ENCODE measurements at regions not wholly inside any gene's neighbourhood (a gene's known extent, or its start where the extent isn't known, plus 50 kb on each side); places are given as distances from the start of the nearest gene placed in this dataset.
"Not testable (repeated sequence)": the region's sequence is repeated elsewhere in the genome, so short reads cannot be mapped to it uniquely, and the experiment has no call there.

DNA sequence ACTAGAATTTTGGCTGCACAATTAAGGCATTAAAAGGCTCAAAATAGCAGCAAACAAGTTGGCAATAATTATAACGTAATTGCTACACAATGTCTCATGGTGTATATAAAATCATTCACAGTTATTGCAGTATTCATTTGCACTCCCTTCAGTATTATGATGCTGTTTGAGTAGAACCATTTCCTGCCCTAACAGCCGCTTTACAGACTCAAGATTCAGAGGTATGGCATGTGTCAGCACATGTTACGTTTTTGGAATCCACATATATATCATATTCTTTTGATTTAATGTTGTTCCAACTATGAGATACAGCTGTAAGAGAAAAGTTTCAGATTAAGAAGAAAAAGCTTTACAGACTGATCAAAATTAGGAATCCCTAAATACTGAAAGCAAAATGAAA is 56.3 kb upstream of the NCKAP5 start:
- no peak for DNase-seq

DNA sequence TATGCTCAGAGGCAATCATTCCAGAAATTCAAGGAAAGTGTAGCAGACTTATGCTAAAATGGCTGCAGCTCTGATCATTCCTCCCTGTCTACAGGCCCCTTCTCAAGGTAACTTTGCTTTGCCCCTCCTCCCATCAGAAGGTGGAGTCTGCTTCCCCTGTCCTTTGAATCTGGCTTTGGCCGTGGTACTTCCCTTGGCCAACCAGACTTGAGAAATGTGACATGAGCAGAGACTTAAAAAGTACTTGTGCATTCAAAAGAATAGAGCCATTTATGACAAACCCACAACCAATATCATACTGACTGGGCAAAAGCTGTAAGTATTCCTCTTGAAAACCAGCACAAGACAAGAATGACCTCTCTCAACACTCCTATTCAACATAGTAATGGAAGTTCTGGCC is 59.5 kb upstream of the NCKAP5 start:
- DNase-seq, result no peak

DNA sequence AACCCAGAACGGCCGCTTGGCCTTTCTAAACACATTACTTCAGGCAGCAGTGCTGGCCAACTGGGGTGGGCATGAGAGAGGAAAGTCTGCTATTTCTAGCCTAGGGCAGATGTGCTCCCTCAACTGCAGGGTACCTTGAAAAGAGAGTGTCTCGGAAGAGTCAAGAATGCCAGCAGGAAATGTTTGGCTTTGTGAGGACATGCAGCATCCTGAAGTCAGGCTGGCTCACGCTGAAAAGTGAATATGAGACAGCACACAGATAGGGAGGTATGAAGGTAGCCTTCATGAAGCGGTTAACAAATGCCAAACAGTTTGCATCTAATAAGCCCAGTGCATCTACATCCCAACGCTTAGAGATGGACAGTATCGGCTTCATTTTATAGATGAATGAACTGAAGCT is 65.0 kb upstream of the NCKAP5 start:
- DNase-seq, result no peak

DNA sequence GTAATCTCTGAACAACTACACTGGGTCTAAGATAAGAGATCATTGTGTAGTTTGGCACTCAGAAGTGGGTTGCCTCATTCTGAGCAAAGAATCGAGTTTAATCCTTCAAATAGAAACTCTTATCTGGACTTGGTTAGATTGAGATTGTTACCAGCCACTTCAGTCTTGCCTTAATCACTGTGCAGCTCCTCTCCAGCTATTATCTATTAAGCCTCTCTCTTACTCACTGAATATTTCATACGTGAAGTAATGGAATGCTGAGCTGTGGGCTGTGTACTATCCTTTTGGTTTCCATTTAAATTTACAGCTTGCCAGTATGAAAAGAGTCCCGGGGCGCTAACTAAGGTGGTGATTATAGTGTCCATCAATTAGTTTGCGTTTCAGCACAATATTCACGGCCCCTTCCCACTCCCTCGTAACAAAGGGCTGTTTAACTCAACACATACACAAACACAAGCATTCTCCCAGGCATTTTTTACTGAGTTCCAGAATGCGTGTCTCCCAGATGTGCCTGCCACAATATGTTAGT is 65.7 kb upstream of the NCKAP5 start:
- peak in 1 of 3 experiments; percentile 0 for DNase-seq

DNA sequence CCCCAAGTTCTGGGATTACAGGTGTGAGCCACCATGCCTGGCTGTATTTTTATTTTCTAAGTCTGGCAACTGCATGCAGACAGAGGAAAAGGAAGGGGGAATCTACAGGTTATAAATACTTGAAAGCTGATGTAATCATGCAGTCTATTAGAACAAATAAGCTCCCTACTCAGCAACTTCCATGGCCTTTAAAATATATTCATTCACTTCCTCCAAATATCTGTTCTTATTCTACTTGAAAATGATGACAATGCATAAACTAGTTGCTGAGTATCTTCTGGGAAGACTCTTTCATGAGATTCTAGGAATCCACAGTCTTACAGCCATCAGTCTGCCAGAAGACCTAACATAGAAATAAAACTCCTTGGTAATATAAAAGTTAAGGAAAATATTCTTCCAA is 66.9 kb upstream of the NCKAP5 start:
- DNase-seq, result no peak

DNA sequence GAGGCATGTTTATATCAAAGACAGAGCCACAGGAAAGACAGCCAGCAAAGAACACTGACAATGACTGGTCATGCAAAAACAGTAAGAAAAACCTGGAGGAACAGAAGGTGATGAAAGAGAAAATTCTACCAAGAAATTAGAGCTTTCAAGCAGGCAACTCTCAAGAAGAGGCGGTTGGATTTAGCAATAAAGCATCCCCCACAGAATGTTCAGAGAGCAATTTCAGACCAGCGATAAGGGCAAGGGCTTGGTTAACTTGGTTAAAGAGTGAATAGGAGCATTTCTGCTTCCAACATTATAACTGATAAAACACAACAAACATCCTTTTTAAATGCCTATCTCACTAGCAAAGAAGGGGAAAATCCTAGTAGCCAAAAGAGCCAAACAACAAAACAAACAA is 68.0 kb upstream of the NCKAP5 start:
- no peak for DNase-seq

DNA sequence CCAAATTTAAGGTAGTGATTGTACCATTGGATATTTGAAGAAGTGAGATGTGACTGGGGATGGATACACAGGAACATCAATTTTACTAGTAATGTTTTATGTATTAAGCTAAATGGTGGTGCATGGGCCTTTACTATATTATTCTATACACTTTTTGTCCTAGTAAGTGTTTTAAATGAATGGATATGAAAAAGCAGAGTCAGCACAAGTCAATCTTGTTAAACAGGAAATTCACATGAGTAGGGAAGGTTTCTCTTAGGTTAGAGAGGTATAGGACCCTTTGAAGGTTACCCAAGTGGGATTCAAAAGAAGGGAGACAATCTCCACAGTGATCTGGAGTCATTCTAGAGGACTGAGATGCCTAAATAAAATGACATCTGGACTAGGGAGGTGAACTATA is 71.8 kb upstream of the NCKAP5 start:
- no peak for DNase-seq

DNA sequence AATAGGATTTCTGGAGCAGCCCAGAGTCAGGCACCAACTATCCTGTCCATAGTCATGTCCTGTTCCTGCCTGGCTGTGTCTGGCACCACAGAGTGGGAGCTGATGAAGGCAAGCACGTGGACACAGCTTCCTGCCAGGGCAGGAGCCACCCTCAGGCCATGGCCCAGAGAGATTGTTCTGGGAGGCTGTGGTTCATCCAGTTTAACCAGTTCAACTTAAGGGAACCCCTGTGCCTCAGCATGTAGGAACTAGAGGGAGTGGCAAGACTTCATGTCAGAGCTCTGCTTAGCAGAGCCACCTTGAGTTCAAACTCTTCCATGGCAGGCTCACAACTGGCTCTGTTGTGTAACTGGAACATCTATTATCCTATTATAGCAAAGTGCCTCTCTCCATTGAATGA is 73.2 kb upstream of the NCKAP5 start:
- DNase-seq, result peak in 1 of 3 experiments; percentile 0

DNA sequence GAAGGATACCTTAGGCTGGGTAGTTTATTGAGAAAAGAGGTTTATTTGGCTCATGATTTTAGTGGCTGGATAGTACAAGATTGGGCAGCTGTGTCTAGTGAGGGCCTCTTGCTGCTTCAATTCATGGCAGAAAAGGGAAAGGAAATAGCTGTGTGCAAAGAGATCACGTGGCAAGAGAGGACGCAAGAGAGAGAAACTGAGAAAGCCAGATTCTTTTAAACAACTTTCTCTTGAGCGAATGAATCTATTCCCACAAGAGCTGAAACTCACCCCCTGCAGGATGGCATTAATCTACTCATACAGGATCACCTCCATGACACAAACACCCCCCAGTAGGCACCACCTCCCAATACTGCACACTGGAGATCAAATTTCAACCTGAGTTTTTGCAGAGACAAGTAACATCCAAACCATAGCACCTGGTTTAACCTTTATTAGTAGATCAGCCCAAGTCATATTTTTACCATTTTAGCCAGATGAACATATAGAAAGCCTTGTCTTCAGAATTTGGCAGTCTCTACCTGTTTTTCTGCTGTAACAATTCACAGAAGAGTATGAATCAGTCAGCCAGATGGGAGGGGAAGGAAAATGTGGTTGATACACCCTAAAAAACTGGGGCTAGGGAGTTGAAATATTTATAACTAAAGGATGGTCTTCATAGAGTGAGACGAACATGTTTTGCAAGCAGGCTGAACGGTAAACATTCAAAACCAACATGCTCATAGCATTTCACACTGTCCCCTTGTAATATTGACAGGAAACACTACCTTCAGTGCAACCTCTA is 73.9 kb upstream of the NCKAP5 start:
- no peak for DNase-seq

DNA sequence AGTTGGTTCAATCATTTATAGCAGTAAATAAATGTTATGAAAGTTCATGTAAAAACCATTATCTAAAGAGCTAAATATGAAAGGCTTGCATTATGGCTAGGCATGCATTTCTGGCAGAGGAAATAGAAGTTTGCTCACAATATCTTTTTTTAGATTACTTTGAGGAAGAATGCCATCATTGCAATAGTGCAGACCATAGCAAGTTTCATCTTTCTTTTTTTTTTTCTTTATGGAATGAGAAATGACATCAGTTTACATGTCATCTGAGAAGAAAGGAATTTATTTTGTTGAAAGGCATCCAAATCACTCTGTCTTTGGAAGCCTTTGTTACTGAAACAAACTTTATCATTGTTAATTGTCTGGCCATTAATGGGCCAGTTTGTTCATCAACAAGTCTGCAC is 74.5 kb upstream of the NCKAP5 start:
- DNase-seq, result no peak

DNA sequence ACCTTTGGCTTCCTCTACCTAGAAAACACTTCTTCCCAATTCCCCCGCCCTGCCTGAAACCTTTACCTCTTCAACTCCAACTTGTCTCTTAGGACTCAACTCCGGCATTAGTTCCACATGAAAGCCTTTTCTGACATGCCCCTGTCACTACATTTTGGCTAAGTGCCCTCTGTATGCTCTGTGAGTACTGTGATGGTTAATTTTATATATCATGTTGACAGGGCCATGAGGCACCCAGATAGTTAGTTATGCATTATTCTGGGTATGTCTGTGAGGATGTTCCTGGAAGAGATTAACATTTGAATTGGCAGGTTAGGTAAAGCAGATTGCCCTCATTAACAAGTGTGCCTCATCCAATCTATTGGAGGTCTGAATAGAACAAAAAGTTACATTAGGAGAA is 75.6 kb upstream of the NCKAP5 start:
- no peak for DNase-seq

DNA sequence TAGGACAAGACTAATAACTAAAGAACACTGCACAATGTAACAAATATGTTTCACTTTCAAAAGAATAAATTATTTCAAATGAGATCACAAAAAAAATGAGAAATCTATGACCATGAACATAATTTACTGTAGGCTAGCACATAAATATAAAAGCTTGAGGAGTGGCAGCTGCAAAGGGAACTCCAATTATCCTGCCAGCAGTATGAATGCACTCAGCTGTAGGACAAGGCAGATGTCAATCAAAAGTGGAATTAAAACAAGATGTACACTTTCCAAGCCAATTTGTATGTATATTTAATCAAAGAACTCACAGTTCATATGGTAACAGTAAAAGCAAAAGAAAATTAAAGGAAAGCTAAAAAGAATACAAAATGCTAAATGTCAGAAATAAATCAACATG is 76.6 kb upstream of the NCKAP5 start:
- peak in 1 of 3 experiments; percentile 11 for DNase-seq

DNA sequence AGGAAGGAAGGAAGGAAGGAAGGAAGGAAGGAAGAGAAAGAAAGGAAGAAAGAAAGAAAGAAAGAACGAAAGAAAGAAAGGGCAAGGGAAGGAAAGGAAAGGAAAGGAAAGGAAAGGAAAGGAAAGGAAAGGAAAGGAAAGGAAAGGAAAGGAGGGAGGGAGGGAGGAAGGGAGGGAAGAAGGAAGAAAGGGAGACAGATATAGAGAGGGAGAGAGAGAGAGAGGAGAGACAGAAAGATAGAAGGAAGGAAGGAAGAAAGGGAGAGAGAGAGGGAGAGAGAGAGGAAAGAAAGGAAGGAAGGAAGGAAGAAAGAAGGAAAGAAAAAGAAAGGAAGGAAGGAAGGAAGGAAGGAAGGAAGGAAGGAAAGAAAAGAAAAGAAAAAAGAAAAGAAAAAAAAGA is 79.1 kb upstream of the NCKAP5 start:
- DNase-seq, result not testable (repeated sequence)

DNA sequence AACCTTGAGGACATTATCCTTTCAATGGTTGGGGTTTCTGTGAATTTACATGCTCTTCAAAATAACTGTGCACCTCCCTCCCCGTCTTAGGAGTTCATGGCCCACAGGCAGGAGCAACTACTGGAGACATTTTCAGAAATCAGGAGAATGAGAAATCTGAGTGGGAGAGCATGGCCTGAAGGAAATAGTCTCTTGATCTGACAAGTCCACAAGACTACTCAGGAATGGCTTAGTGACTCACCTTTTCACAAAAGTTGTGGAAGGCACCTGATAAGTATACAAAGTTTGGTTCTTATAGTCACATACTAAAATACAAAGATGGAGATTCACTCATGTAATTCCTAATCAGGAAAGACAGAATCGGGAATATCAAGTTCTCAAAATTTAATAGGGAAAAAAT is 83.6 kb upstream of the NCKAP5 start:
- DNase-seq, result no peak

DNA sequence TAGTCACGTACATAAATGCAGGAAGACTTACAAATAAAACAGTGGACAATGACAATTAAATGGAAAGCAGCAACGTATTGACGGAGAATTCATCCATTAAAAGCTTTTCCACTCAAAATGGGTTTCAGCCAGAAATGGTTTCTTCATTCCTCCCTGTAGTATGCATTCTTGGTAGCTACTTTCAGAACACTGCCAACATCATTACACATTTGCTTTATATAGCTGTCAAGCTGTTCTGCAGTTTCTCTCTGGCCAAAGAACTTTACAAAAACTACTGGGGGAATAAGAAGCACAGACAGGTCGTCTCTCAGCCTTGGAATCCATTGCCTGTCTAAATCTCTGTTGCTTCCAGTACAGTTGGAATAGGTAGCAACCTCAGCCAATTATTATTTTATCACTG is 84.1 kb upstream of the NCKAP5 start:
- DNase-seq, result no peak

DNA sequence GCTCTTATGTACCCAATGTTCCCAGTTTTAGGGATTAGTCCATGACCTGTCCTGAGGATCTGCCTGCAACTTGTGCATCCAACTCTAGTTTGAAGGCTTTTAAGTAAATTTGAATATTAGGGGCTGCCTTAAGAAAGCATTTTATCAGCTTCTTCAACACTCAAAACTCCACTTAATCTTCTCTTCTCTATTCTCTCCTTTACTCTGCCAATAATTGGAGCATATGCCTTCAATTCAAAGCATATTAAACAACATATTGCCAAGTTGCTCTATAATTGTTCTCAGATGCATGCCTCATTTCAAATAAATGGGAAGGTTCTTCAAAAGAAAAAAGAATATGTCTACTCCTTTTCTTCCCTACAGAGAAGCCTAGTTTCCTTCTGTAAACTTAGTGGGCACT is 84.8 kb upstream of the NCKAP5 start:
- no peak for DNase-seq

DNA sequence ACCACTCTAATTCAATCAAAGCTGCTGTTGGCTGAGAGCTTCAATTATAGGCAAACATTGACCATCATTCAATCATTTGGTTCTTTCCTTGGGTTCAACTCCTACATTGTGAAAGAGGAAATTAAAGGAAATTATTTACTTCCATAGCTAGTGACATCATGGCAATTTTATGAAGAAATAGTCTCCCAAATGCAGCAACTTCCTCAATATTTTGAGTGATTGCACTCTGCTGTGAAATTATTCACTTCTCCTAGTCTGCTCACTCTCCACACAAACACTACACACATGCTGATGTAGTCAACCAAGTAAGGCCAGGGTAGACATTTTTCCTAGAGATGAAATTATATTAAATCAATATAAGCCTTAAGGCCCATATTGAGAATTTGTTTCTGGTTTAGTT is 86.7 kb upstream of the NCKAP5 start:
- DNase-seq, result no peak

DNA sequence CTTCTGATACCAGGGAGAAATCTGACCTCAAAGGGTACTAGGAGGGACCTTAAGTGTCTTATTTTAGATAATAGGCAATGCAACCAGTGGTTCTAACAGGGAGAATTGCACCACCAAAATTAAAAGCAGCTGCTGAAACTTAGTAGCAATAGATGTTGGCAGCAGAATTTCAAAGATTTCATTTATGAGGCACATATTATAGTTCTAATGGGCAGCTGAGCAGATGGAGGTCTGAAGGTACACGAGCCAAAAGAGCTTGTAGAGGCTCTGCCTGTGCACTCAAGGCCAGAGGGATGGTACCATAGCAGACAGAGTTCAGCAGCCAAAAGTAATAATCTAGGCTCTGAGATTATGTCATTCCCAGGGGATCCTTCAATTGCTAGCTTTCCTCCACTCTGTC is 87.3 kb upstream of the NCKAP5 start:
- no peak for DNase-seq

DNA sequence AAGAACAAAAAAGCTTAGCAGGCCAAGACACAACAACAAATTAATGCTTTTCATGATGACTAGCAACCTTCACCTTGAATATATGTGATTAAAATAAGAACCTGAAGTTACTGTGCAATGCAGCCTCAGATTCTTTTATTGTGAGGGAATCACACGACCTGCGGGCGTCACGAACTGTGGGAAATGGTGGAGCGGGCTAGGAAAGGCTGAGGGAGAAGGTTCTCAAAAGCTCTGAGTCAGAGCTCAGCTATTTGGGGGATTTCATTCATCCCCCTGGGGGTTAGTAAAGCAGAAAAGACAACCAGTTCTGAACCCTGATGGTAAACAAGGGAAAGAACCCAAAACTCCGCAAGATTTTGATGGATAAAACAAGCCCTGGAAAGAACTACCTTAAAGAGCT is 89.3 kb upstream of the NCKAP5 start:
- no peak for DNase-seq

DNA sequence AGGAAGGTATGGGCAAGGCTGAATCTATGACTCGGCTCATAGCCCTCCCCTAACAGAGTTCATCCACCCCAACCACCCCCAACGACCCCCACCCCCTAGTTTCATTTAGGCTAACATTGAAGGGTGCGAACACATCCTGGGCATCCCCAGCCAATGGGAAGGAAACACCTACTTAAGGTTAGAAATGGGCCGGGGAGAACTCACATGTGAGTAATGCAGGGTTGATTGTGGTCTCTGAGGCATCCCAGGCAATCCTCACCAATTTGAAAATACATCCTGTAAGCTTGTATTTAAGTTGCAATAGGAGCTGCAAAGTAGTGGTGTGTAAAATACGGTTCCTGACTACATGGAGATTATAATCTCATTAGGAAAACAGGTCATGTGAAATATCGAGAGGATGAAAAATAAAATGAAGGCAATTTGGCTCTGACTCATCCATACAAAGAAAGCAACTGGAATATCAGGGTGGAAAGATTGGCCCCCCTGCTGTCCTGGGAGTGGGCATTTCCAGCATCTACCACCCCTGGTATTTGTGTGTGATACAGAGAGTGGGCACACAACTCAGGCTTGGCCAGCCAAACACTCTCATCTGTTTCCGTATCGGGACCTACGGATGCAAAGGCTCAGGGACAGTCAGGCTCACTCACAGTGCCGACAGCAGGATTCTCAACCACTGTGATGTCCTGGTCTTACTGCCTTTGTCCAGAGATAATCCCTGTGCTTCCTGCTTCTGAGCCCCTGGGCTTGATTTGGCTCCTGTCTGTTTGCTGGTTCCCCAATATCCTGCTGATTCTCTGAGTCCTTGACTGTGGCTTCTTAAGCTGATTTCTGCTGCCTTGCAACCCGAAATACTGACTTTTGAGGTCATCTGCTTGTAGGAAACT is 90.0 kb upstream of the NCKAP5 start:
- DNase-seq, result no peak

DNA sequence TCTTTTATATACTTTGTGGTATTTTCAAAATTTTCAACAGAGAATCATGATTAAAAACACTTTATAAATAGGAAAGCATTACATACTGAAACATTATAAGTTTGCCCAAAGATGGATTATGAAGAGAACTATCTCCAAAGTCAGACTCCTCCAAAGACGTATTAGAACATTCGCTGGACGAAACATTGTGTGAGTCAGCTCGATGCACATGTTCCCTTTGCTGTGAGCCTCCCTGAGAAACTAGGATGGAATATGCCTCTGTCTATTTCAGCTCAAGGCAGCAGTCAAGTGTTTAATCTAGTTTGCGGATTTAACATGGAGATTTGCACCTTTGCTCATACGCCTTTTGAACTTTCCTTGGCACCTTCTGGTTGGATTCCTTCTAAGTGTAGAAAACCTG is 92.2 kb upstream of the NCKAP5 start:
- DNase-seq, result no peak

DNA sequence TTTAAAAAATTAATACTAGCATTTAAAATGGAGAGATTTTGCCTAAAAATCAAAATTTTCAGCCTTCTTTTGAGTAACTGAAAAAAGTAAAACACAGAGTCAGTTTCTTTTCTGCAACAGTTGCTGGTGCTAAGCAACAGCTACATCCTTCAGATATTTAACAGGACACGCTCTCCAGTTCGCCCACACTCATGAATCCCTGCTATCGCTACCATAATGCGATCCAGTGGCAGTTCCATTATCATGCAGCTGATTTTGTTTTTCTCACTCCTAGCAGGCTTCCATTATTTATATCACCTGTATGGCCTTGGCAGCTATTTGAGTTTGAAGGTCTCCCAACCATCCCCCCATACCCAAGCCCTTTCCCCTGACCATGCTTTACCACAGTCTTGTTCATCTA is 93.1 kb upstream of the NCKAP5 start:
- DNase-seq, result no peak

DNA sequence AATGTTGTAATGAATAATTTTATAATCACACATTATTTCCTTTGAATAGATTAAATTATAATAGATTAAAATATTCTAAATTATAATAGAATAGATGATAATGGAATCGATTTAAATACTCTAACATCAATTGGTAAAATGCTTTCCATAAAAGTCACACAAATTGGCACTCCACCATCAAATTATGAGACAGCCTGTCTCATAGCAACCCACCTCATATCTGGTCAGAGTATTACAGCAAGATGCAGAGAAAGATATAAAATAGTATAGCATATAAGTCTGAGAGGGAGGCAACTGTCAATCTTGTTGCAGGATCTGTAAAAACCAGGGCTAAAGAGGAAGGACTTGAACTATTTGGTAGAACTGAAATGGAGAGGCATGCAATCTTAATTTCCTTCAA is 98.4 kb upstream of the NCKAP5 start:
- no peak for DNase-seq

DNA sequence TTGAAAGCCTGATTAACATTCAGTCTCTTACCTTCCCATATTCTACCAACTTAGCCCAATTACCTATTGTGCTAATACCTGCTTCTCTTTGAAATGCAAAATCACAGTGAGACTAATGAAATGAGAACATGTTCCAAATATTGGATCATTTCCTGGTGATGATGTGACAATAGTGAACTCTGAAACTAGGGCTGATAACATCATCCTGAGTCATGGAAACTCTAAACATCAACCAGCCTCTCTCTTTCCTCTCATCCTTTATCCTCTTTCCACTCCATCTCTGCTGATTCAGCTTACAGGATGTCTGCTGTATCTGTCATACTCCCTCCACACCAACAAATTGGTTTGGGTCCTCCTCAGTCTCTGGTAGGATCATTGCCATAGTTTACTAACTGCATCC is 98.8 kb upstream of the NCKAP5 start:
- DNase-seq, result no peak

All from NCI-H1417 (cell line).